CD4-positive, alpha-beta T cell treated with Interleukin-17A for 4 hours (primary cell): ENCODE measurements at regions not wholly inside any gene's neighbourhood (a gene's known extent, or its start where the extent isn't known, plus 50 kb on each side); places are given as distances from the start of the nearest gene placed in this dataset.
"Not testable (repeated sequence)": the region's sequence is repeated elsewhere in the genome, so short reads cannot be mapped to it uniquely, and the experiment has no call there.

Experiments
- DNase-seq: peaks from one replicate; pipeline ENCODE4 v3.0.0-alpha.2; 2020; ENCODE audit warnings: mixed read lengths

DNA sequence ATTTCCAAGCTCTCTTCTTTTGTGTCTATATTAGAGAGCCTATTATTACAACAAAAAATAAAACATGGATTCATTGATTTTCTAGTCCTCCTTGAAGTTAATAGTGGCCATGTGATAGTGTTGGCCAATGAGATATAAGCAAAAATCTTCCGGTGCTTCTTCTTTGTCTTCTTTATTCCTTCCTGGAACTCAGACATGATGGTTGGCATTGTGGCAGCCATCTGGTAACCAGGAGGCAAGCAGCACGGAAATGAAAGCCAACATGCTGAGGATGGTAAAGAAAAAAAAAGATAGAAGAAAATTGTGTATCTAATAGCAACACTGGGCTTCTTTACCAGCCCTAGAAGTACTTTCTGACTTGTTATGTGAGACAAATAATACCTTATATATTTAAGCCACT is 50.8 kb upstream of the SEL1L start:
- no peak for DNase-seq

DNA sequence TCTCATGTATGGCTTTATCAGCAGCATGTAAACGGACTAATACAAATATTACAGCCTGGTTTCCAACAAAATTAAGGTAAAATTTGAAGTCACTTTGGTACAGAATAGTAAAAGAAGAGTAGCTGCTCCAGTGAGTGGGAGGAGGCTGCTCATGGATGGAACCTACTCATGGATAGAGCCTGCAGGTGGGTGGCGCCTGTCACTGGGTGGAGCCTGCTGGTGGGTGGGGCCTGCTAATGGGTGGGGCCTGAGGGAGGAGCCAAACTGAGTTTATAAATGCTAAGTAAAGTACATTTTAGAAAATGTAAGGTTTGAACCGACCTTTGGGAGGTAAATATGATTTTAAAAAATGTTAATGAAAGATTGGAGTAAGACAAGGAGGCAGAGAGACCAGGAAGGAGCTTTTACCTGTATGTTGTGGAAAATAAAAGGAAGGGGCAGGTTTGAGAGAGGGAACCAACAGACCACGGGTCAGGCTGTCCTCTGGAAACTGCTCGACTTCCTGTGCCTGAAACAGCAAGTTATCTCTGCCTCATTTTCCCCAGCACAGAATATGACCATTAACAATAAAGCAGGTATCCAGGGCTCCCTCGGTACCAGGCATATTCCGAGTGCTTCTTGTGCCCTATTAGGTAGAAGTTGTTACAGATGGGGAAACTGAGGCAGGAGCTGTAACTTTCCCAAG is 55.9 kb upstream of the SEL1L start:
- no peak for DNase-seq

DNA sequence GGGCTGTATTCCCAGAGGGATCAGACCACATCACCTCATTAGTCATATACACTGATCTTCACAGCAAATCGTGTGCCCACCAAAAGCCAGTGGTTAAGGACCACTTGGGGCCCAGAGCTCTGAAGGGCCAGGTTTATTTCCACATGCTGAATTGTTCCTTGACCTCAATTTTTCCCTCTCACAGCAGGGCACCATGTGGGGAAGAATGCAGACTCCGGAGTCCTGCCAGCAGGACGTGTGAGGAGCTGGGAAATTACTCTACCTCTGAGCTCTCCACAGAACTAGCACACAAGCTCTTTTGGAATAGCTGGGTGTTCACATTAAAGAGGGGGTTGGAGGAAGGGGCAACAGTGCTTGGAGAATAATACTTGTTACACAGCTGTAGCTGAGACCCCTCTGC is 57.6 kb upstream of the SEL1L start:
- no peak for DNase-seq

DNA sequence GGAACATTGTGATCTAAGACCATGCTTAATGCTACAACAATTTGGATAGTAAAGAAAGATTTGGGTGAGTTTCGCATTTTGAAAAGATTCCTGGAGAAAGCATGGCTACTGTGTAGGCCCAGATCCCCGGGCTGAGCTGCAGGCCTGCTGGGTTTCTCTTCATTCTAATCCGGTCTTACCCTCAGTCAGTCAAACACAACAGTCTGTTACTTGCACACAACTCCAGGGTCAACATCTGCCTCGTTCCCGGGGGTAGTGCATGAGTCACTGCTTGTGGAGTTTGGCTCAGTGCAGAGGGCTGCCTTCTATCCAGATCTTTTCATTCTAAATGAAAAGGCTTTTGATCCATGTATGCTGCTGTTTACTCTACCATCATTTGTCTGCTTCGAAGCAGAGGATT is 60.4 kb upstream of the SEL1L start:
- no peak for DNase-seq

DNA sequence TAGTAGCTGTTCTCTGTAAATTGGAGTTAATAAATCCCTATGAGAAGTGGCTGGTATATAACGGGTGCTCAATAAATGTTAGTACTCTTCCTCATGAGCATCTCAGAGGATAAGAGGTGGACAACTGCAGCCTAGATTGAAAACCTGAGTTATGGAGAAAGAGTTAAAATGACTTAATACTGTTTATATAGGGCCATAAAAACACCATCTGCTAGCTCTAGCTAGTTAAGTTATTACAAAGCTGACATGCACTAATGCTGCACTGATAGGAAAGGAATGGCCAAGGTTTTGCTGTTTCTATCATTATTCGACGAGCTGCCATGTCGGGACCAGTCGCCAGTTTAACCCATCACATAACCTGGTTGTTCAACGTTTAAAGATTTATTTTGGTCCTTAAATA is 72.0 kb upstream of the SEL1L start:
- no peak for DNase-seq

DNA sequence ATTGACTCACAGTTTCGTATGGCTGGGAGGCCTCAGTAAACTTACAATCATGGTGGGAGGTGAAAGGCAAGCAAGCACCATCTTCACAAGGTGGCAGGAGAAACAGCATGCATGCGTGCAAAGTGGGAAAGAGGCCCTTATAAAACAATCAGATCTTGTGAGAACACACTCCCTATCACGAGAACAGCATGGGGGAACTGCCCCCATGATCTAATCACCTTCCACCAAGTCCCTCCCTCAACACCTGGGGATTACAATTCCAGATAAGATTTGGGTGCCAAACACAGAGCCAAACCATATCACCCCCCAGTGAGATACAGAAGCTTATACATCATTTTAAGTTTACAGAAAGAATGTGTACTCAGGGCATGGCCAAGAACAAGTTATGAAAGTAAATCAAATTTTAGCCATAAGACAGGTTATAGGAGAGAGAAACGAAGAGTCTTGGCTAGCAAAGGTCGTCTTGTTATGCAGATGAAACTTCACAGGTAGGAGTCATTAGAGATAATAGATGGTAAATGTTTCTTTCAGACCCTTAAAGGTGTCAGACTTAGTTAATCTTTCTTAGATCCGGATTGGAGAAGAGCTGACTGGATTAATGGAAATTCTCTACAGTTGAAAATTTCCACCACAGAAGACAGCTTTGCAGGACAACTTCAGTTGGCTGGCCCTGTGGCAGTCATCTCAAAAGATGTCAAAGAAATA is 79.8 kb upstream of the SEL1L start:
- DNase-seq = no peak

DNA sequence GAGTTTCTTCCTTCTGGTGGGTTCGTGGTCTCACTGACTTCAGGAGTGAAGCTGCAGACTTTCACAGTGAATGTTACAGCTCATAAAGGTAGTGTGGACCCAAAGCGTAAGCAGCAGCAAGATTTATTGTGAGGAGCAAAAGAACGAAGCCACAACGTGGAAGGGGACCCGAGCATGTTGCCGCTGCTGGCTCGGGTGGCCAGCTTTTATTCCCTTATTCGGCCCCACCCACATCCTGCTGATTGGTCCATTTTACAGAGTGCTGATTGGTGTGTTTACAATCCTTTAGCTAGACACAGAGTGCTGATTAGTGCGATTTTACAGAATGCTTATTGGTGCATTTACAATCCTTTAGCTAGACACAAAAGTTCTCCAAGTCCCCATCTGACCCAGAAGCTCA is 80.6 kb upstream of the SEL1L start:
- not testable (repeated sequence) for DNase-seq

DNA sequence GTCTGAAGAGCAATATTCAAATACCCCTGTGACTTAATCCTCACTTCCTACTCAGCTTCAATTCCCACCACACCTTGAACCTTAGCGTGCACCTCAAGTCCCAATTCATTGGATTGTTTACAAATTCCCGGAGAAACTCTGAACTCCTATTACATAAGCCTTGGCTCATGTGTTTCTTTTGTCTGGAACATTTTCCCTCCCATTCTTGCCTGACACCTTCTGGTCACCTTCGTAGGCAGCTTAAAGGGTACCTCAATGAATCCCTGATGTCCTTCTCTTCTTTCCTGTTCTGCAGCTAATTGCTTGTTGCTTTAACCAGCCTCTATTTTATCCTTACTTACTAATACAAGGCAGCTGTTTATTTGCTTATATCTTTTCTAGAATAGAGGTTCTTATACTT is 85.0 kb upstream of the SEL1L start:
- no peak for DNase-seq

DNA sequence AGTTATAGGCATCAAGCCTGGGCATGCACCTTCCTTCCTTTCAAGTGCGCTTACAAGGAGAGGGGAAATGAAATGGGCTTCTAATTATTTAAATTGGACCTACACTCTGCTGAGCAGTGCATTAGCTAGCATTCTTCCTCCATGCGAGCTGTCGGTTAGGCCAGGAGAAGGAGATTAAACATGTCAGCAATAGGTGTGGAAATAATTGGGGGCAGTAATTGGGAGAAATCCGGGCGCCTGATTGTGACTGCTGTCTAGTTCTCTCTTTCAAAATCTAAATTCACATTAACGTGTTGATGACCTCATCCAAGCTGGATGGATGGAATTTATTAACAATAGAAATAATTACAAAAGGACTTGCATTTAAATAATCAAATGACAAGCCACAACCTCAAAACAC is 86.2 kb upstream of the SEL1L start:
- DNase-seq = no peak

DNA sequence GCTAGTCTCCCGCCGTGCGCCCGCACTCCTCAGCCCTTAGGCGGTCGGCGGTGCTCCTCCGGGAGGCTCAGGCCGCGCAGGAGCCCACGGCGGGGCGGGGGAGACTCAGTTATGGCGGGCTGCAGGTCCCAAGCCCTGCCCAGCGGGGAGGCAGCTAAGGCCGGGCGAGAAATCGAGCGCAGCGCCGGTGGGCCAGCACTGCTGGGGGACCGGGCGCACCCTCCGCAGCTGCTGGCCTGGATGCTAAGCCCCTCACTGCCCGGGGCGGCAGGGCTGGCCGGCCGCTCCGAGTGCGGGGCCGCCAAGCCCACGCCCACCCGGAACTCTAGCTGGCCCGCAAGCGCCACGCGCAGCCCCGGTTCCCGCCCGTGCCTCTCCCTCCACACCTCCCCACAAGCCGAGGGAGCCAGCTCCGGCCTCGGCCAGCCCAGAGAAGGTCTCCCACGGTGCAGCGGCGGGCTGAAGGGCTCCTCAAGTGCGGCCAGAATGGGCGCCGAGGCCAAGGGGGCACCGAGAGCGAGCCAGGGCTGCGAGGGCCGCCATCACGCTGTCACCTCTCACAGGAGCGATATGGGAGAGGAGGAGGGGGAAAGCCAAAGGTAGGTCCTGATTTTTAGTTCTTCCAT is 90.2 kb upstream of the SEL1L start:
- DNase-seq = not testable (repeated sequence)

DNA sequence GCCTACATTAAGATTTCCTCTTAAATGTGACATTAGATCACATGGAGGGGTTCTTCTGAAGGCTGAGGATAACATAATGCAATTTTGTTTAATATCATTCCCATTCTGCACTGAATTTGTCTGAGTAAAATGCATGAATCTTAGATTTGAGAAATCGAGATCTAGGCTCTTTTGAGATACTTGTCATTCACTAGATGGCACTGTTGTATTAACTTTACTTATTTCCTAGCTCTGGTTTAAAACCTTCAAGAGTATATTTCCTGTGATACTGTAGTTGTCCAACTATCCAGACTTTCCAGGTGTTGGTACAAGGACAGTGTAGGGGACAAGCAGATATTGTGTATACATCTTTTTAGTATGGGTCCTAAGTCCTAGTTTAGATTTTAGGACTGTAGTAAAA is 91.7 kb upstream of the SEL1L start:
- DNase-seq = no peak

DNA sequence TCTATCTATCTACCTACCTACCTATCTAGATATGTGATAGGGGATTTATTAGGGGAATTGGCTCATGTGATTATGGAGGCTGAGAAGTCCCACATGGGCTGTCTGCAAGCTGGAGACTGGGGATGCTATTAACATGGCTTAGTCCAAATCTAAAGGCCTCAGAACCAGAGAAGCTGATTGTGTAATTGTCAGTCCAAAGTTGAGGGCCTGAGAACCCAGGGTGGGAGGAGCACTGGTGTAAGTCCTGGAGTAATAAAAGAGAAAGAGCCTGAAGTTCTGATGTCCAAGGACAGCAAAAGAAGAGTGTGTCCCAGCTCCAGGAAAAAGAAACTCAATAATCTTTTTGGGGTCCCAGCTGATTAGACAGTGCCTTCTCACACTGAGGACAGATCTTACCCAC is 98.5 kb upstream of the SEL1L start:
- no peak for DNase-seq

DNA sequence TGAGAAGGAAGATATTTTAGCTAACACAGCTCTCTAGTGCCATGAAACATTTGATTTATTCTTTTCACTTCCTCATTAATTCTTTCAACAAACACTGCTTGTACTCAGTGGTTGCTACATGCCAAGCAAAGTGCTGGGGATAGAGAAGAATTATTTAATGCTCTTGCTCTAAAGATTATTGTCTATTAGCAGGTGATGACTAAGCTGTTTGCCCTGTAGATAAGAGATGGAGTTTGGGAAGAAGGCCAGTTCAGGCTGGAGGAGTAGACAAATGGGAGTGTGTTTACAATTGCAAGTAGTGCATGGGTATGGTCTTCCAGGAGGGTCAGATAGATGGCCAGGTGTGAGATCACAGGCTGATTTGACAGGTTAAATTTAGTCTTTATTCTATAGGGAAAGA is 99.8 kb upstream of the SEL1L start:
- DNase-seq = no peak

DNA sequence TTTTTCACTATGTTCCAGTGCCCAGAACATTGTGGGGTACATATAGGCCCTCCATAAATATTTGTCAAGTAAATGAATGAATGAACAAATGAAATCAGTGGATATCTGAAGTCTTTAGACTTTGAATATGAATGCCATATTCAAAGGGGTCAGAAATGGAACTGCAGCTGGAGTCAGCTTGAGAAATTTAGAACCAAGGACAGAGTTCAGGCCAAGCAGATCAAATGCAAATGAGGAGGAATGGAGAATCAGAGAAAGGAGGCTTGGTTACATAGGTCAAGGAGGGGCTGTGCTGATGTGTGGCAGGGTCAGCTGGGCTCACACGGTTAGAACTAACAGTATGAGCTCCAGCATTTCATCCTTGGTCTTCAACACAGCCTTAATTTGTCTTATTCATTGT is 104.0 kb upstream of the SEL1L start:
- DNase-seq = no peak

DNA sequence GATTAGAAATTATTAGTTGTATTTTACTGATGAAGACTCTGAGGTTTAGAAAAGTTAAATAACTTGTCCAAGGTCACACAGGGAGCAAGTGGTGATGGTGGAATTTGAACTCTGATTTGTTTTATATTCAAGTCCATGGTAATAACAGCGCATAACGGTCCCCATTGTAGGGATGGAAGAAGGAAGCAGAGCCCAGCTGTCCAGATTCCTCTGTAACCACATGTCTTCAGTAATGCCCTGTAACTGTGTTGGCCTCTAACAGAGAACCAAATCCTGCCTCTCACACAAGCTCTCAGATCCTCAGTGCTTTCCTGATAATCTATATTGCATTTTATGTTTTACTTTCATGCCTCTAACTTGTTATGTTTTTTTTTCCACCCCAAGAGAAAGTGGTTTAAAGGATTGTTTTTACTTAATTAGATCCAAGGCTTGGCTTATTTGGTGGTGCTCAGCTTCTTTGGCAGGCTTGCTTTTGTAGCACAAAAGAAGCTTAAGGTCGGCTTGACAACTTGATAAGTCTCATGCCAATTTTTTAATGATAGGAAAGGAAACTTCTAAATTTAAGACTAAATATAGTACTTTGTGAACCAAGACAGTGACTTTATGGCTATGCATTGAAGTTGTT is 105.1 kb upstream of the SEL1L start:
- DNase-seq = no peak

DNA sequence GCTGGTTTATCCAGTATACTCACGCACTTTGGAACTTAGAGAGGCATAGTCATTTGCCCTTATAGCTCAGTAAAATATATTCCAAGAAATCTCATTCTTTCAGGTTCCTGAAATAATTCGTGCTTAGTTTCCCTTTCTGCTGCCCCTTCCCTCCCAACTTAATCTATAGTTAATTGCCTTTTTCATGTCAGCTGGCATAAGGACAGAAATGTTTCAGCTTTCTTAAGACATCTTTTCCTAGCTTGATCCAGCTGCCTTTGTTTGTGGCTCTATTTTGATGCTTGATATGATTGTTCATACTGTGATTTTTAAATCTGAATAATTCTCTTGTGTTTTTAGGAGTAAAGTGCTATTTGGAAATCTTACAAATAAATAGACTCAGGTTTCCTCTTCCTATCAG is 120.0 kb upstream of the SEL1L start:
- DNase-seq = no peak

DNA sequence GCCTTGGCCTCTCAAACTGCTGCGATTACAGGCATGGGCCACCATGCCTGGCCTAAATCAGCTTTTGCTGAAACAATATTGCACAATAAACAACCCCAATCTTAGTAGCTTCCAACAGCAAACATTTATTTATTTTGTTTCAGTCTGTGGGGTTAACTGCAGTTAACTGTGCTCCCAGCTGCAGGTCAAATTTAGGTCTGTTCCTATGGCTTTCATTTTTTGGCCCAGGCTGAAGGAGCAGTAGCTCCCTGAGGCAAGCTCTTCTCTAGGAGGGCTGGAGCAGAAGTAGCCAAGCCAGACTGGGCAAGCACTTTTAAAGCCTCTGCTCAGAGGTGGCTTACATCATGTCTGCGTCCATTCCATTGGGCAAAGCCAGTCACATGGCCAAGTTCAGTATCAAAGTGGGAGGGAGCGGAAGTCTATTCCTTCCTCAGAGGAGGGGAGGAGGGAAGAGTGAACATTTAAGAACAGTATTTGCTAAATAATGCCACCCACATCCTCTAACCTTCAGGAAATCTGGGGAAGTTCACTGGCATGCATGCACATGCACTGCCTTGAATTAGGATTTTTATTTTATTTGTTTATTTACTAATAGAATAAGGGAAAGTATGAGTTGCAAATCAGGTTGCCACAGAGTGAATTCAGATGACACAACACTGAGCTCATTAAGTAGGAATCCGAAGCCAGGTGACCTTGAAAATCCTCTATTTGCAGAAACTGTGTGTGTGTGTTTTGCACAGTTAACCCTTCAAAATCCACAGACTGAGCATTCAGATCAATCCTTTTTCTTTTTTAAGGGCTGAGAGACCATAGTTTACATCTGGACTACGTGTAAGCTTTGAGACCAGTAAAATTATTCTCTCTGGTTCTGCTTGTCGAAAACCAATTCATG is 122.0 kb upstream of the SEL1L start:
- no peak for DNase-seq

DNA sequence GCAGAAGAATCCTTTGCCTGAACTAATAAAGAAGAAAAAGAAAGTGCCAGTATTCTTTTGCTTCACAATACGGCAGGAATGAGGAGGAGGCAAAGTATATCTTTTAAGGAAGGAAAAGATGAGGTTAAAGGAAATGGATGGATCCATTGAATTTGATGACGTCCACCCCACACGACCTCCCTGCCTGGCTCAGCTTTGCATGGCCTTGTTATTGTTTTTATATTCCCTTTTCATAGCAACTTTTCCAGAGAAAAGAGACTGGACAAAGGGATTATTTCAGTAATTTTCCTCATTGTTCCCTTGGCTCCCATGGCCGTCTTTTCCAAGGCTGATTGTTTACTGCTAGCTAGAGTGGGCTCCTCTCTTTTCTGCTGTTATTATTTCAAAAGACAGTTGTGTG is 123.2 kb upstream of the SEL1L start:
- no peak for DNase-seq

DNA sequence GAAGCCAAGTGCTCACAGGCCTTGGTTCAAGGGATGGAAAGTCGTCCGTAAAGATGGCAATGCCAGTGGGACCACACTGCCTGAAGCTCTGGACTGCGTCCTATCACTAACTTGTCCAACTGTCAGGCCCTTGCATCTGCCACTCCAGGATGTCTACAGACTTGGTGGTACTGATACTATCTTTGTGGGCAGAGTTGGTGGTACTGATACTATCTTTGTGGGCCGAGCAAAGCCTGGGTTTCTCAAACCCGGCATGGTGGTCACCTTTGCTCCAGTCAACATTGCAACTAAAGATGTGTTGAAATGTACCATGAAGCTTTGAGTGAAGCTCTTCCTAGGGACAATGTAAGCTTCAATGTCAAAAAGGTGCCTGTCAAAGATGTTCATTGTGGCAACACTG is 128.4 kb upstream of the SEL1L start:
- no peak for DNase-seq

DNA sequence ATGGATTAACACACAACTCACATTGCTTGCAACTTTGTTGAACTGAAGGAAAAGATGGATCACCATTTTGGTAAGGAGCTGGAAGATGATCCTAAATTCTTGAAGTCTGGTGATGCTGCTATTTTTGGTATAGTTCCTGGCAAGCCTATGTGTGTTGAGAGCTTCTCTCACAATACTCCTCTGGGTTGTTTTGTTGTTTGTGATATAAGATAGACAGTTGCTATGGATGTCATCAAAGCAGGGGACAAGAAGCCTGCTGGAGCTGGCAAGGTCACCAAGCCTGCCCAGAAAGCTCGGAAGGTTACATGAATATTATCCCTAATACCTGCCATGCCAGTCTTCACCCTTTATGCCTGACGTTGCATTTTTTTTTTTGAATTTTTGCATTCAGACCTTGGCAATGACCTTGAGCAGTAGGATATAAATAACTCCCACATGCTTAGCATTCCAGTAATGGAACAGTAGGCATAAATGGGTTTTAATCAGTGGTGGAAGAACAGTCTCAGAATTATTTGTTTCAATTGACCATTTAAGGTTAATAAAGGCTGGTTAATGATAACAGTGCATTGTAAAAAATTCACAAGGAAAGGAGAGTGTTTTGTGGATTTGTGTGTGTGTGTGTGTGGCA is 129.0 kb upstream of the SEL1L start:
- no peak for DNase-seq

DNA sequence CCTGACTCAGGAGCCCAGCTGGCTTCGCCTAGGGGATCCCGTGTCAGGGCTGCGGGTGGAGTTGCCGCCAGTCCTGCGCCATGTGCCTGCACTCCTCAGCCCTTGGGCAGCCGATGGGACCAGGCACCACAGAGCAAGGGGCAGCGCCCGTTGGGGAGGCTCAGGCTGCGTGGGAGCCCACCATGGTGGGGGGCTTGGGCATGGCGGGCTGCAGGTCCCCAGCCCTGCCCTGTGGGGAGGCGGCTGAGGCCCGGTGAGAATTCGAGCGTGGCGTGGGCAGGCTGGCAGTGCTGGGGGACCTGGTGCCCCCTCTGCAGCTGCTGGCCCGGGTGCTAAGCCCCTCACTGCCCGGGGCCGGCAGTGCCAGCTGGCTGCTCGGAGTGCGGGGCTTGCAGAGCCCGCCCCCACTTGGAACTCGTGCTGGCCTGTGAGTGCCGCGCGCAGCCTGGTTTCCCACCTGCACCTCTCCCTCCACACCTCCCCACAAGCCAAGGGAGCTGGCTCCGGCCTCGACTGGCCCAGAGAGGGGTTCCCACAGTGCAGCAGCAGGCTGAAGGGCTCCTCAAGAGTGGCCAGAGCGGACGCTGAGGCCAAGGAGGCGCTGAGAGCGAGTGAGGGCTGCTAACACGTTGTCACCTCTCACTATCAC is 135.1 kb upstream of the SEL1L start:
- DNase-seq = no peak

DNA sequence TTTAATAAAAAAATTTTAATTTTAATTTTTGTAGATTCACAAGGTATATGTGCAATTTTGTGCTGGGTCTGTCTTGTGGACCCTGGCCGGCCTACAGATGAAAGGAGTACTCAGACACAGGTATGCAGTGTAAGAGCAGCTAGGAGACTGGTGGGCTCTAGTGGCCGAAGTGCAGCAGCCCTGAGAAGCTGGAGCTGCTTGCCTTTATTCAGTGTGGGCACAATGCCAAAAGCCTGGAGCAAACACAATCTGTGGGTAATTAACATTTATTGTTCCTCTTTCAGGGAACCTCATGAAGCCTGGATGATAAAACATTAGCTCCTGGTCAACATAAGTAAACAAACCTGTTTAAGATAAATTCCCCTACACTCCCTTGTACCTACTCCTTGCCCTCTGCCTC is 135.7 kb upstream of the SEL1L start:
- no peak for DNase-seq
